Natural killer cell treated with Interleukin-12 subunit alpha and Interleukin-12 subunit beta and Interleukin-15 and Interleukin-18, amount 100 ng/mL, for 72 hours (primary cell): ENCODE measurements at regions not wholly inside any gene's neighbourhood (a gene's known extent, or its start where the extent isn't known, plus 50 kb on each side); places are given as distances from the start of the nearest gene placed in this dataset.

ENCODE experiments used
- ATAC-seq, 2 donors: fragments of 150-1000 bp; cut with Tn5 transposase in 1 of 2; sonication (Bioruptor Pico), chemical (Tn5 transposase) in 1 of 2; 2 replicates each; pipeline ENCODE4 v1.10.0; 2021
- DNase-seq: peaks from one replicate; pipeline ENCODE4 v3.0.0; 2022; ENCODE audit warnings: low spot score
- H3K27ac Mint-ChIP-seq, 2 donors: 1 replicate in 1 of 2; 2 replicates in 1 of 2; pipeline ENCODE4 v1.8.0; 2022; ENCODE audit warnings: mixed read lengths in 2 of 2, mild to moderate bottlenecking in 1 of 2, moderate library complexity in 1 of 2
- H3K27me3 Mint-ChIP-seq, 2 donors: 1 replicate in 1 of 2; 2 replicates in 1 of 2; pipeline ENCODE4 v1.8.0; 2022; ENCODE audit warnings: mixed read lengths in 2 of 2
- H3K36me3 Mint-ChIP-seq: one replicate; pipeline ENCODE4 v1.8.0; 2022; ENCODE audit warnings: mixed read lengths
- H3K4me1 Mint-ChIP-seq, 2 donors: 1 replicate in 1 of 2; 2 replicates in 1 of 2; pipeline ENCODE4 v1.8.0; 2022; ENCODE audit warnings: low read depth in 2 of 2, mixed read lengths in 2 of 2, mild to moderate bottlenecking in 1 of 2
- H3K4me3 Mint-ChIP-seq: one replicate; pipeline ENCODE4 v1.8.0; 2022; ENCODE audit warnings: mixed read lengths
- H3K9me3 Mint-ChIP-seq: 2 replicates; pipeline ENCODE4 v1.8.0; 2022; ENCODE audit warnings: mixed read lengths

DNA sequence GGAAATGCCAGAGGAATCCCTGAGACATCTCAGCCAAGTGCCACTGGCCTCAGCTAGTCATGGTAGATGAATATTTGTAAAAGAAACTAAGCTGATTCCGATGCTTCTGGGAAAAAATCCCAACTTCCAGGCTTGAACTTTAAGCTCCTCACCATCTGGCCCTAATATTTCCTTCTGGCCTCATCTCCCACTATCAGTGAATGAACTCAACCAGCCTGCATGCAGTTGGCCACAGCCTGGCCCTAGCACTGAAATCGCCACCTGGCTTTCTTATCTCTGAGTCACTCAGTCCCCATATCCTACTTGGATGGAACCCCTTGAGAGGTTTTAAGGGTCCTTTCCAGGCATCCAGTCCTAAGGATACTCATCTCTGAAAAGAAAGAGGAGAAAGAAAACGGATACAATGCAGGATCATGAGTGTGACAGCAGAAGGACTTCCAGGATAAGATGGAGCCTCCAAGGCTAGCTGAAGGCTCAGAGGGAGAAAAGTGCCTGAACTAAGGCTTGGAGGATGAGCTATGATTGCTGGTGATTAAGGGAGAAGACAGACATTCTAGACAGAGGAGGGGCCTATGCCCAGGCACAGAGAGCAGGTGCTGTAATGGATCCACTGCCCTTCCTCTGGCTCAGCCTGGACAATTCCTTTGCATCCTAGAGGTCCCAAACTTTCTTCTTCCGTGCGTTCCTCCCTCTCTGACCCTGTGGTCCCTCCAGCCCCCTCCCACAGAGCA, 141.5 kb upstream of the MYCN start:
- Mint-ChIP-seq H3K27ac (no peak overlapping the region), H3K27me3 (no peaks in the 10 kb centered on the region), H3K4me1 (no peaks in the 10 kb centered on the region), H3K4me3 (no peak overlapping the region), H3K36me3 (no peaks in the 10 kb centered on the region), H3K9me3 (no peaks in the 10 kb centered on the region)
- DNase-seq (no peak), ATAC-seq (no peak)

DNA sequence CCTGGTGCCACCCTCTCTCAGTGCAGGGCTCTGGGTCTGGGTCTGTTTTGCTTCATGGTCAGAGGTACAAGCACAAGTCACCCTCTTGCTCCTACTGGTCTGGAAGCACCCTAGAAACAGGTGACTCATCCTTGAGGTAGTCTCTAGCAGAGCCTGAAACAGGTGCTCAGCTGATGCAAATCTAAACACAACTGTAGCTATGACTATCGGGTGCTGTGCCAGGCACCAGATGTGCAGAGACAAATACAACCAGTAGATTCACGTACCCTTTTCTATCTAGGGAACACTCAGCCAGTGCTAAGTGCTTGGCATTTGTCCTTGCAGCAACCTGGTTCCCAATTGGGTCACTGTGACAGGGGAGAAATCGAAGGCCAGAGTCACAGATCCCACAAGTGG, 140.9 kb upstream of the MYCN start:
- H3K4me3 Mint-ChIP-seq = no peak overlapping the region

DNA sequence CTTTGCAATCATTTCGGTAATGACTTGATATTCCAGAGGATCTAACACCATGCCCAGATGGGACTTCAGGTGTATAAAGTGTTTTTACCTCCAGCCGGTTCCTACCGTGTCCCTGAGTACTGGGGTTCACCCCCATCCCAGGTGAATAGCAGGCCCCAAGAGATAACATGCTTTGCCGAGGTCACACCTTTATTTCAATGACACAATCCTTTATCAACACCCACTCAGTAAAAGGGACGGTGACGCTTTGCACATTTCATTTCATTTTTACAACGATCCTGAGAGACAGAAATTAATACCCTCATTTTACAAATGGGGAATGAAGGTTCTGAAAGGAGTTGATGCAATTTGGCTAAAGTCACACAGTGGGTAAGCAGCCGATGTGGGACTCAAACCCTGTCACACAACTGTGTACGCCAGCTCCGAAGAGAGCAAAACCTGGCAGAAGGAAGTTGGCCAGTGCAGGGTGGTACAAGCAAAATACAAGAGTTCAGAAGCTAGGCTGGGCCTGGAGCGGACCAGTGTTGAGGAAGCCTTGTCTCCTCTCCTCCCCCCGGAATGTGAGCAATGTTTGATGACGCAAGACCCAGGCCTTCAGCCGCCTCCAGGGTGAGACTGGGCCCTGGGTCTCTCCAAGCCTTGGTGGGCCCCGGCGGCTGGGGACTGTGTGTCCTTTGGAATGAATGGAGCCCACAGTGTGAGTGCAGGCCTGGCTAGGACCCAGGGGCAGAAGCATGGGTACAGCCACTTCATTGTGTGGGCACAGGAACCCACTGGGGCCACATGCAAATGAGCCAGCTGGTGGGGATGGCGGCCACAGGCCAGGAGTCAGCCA, 139.6 kb upstream of the MYCN start:
- Mint-ChIP-seq H3K4me1 (no peaks in the 10 kb centered on the region), H3K9me3 (no peaks in the 10 kb centered on the region), H3K36me3 (no peaks in the 10 kb centered on the region), H3K27me3 (peaks cover 0 to 1% of the 10 kb centered on the region in 2 donors), H3K27ac (no peak overlapping the region), H3K4me3 (no peak overlapping the region)
- ATAC-seq (peak in 1 of 2 donors; percentile 11), DNase-seq (no peak)

More for the DNA sequence above, 140.9 kb upstream of the MYCN start:
- ATAC-seq (no peak), DNase-seq (no peak)
- no peaks in the 10 kb centered on the region for H3K27me3 Mint-ChIP-seq
- H3K27ac Mint-ChIP-seq = no peak overlapping the region
- no peaks in the 10 kb centered on the region for H3K9me3 Mint-ChIP-seq
- no peaks in the 10 kb centered on the region for H3K4me1 Mint-ChIP-seq
- H3K36me3 Mint-ChIP-seq = no peaks in the 10 kb centered on the region

DNA sequence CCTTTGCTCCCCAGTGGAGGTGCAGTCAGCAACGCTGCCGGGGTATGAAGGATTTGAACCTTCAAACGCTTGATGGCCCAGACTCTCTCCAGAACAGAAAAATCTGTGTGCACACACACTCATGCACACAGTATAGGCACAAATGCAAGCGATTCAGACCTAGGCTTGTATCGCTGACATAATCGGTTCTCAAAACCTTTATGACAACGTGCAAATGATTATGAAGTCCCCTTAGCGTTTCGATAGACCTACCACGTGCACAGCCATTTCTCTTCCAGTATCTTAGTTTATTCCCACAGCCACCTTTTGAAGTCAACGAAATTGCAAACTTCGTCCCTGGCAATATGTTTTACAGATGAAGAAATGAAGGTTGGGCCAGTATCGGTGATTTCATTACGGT, 138.9 kb upstream of the MYCN start:
- Mint-ChIP-seq H3K4me3 (no peak overlapping the region), H3K27me3 (peaks cover 0 to 4% of the 10 kb centered on the region in 2 donors), H3K9me3 (no peaks in the 10 kb centered on the region), H3K4me1 (no peaks in the 10 kb centered on the region), H3K36me3 (no peaks in the 10 kb centered on the region), H3K27ac (no peak overlapping the region)
- ATAC-seq = no peak
- no peak for DNase-seq

DNA sequence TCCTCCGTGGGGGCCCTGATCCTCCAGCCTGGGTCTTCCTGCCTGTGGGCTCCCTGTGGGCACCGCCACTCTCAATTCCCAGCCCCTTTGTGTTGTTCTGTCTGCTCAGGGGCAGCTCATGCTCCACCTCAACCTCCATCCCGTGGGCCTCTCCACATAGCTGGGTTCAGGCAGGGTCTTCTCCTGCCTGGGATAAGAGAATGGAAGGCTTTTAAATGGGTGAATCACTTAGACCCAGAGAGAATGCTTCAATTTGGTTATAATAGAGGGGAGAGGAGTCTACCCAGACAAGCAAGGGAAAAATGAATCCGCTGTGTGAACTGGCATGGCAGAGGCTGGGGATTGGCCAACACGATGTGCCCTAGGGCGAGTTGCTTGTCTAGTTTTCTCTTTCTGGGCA, 138.4 kb upstream of the MYCN start:
- H3K4me3 Mint-ChIP-seq = no peak overlapping the region
- H3K9me3 Mint-ChIP-seq = no peaks in the 10 kb centered on the region
- no peaks in the 10 kb centered on the region for H3K4me1 Mint-ChIP-seq
- H3K27me3 Mint-ChIP-seq = peaks cover 0 to 4% of the 10 kb centered on the region in 2 donors
- no peak for DNase-seq
- no peaks in the 10 kb centered on the region for H3K36me3 Mint-ChIP-seq
- no peak for ATAC-seq
- no peak overlapping the region for H3K27ac Mint-ChIP-seq

DNA sequence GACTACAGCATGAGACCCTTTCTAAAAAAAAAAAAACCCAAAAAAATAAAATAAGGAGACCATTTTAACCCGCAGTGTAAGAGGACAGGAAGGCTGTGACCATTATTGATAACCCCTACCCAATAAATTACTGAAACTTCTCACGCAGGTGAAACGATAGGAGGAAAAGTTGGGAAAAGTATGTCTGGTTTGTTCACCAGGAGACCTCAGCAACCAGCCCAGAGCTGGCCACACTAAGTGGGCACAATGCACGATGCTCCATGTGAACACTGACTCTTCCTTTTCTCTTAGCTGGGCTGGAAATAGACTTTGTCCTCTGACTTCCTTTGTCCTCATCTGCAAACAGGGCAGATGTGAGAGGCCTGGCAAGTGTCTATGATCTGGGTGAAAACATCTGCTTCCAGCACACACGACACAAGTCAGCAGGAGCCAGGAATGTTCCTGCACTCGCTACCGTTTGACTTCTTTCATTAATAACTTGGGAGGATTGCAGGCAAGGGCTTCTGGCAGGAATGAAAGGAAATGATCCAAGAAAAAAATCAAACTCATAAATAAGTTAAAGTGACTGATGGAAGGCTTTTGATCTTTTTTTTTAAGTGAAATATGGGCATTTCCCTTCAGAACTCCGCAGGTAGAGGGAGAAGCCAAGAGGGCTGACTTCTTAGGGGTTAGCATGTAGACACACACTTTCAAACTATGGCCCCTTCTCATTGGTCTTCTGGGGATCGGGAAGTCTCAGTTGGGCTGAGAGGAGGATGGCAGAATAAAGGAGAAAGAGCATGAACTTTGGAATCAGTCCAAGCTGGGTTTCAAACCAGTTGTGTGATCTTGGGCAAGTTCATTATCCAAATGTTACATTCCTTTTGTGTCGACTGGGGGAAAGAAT, 137.4 kb upstream of the MYCN start:
- Mint-ChIP-seq H3K36me3 (no peaks in the 10 kb centered on the region), H3K27ac (no peak overlapping the region), H3K9me3 (no peaks in the 10 kb centered on the region), H3K27me3 (peaks cover 0 to 4% of the 10 kb centered on the region in 2 donors), H3K4me3 (no peak overlapping the region), H3K4me1 (no peaks in the 10 kb centered on the region)
- ATAC-seq = no peak
- no peak for DNase-seq

DNA sequence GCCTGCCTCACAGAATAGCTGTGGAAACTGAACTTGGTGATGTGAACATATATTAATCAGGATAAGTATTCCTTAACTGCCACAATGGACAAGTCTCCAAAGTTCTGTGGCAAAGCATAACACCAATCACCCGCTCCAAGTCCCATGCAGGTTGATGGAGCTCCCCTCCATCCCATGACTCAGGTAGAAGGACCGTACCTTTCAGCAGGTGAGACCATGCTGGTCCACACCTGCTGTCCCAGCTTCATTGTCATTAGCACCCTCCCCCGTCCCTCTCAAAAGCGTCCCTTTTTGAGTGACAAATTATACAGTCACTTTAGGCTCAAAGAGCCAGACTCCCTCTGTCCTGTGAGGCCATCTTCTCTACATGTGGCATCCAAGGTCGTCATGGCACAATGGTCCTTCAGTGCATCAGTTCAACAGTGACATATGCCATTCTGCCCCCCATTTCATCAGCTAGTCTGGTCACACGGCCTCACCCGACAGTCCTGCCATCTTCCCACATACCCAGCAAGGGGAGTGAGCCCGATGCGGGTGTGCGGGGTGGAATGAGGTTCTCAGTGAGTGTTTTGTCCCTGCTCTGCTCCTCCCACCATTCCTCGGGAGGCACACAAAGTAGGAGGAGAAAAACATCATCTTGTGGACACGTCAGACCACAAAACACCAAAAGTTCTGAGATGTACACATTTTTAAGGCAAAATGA, 136.7 kb upstream of the MYCN start:
- no peak for DNase-seq
- peaks cover 0 to 6% of the 10 kb centered on the region in 2 donors for H3K27me3 Mint-ChIP-seq
- H3K36me3 Mint-ChIP-seq = no peaks in the 10 kb centered on the region
- H3K27ac Mint-ChIP-seq = no peak overlapping the region
- H3K9me3 Mint-ChIP-seq = no peaks in the 10 kb centered on the region
- no peak overlapping the region for H3K4me3 Mint-ChIP-seq
- ATAC-seq = no peak
- H3K4me1 Mint-ChIP-seq = no peaks in the 10 kb centered on the region

DNA sequence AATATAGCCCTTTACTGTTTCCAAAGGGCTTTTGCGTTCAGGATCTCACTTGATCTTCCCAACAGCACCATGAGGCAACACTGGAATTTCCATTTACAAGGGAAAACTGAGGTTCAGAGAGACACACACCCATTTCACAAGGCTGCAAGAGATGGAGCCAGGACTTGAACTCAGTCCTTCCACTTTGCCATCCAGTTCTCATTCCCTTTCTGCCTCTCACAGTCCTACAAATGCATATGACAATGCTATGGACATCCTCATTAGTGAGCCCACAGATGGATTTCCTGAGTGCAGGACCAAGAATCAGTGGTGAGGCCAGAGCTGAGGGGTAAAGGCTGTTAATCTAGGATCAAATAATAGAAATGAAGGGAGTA, 136.1 kb upstream of the MYCN start:
- no peaks in the 10 kb centered on the region for H3K4me1 Mint-ChIP-seq
- H3K36me3 Mint-ChIP-seq = no peaks in the 10 kb centered on the region
- ATAC-seq (no peak), DNase-seq (no peak)
- H3K4me3 Mint-ChIP-seq = no peak overlapping the region
- H3K27ac Mint-ChIP-seq = no peak overlapping the region
- peaks cover 0 to 6% of the 10 kb centered on the region in 2 donors for H3K27me3 Mint-ChIP-seq
- no peaks in the 10 kb centered on the region for H3K9me3 Mint-ChIP-seq

DNA sequence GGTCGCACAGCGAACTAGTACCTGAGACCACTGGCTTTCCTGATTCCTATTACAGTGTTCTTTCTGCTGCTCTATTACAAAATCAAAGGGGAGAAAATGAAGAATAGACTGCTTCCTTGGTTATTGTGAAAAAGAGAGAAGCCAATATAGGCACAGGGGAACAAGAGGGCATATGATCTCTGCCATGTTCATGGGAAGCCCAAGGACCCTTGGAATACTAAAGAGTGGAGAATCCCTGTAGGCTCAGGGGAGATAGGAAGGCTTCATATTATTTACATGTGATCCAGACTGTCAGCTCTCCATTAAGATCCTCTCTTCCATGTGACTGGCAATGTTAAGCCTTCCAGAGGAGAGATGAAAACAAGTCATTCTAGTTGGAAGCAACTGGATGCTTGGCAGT, 135.7 kb upstream of the MYCN start:
- DNase-seq (no peak), ATAC-seq (no peak)
- Mint-ChIP-seq H3K36me3 (no peaks in the 10 kb centered on the region), H3K9me3 (no peaks in the 10 kb centered on the region), H3K4me3 (no peak overlapping the region), H3K4me1 (no peaks in the 10 kb centered on the region), H3K27me3 (peaks cover 0 to 6% of the 10 kb centered on the region in 2 donors), H3K27ac (no peak overlapping the region)

DNA sequence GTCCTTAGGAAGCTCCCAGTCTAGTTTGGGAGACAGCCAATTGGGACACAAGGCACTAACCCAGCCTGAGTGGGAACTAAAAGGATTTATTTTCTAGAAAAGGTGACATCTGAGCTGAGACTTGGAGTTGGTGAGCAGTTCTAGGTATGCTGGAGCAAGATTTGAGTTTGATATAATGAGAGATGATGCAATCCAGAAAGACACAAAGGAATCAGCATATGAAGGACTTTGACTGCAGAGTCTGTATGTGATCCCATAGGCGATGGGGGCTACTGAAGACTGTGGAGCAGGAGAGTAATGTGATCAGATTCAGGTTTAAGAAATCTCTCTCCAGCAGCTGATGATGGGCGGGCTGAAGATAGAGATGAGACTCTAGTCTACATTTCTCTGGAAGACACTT, 135.1 kb upstream of the MYCN start:
- Mint-ChIP-seq H3K36me3 (no peaks in the 10 kb centered on the region), H3K27ac (no peak overlapping the region), H3K4me1 (no peaks in the 10 kb centered on the region), H3K4me3 (no peak overlapping the region), H3K27me3 (peaks cover 0 to 9% of the 10 kb centered on the region in 2 donors), H3K9me3 (no peaks in the 10 kb centered on the region)
- ATAC-seq = no peak
- no peak for DNase-seq

DNA sequence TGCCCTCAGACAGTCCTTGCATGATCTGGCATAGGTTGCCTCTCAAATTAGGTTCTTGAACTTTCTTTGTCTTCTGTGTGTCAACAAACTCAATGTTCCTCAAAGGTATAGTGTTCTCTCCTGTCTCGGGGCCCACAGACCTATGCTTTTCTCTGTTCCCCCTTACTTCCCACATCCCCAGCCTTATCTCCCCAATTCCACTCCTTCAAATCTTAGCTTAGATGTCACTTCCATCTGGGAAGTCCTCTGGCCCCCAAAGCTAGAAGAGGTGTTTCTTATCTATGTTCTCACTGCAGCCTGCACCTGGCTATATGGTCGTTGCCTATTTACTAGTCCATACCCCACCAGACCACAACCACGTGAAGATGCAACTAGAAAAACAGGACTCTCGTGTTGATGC, 134.6 kb upstream of the MYCN start:
- no peaks in the 10 kb centered on the region for H3K9me3 Mint-ChIP-seq
- H3K36me3 Mint-ChIP-seq = no peaks in the 10 kb centered on the region
- ATAC-seq = no peak
- no peak overlapping the region for H3K27ac Mint-ChIP-seq
- DNase-seq = no peak
- H3K4me3 Mint-ChIP-seq = no peak overlapping the region
- peaks cover 0 to 9% of the 10 kb centered on the region in 2 donors for H3K27me3 Mint-ChIP-seq
- H3K4me1 Mint-ChIP-seq = no peaks in the 10 kb centered on the region

DNA sequence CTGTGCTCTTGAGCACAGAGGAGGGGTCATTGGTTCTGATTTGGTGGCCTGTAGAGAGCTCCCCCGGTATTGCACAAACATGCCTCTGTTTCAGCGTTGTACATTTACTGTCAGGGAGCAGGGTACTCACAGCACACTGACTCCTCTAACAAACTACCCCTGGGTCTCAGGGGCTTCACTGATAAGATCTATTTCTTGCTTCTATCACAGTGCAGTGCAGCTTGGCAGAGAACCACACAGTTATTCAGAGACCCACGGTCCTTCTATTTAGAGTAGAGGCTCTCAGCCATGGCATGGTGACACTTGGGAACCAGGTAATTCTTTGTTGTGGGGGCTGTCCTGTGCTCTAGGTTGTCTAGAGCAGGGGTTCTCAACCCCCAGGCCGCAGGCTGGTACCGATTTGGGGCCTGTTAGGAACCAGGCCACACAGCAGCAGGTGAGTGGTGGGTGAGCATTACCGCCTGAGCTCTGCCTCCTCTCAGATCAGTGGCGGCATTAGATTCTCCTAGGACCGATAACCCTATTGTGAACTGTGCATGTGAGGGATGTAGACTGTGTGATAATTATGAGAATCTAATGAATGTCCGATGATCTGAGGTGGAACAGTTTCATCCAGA, 133.4 kb upstream of the MYCN start:
- ATAC-seq = no peak
- no peak for DNase-seq
- Mint-ChIP-seq H3K4me1 (no peaks in the 10 kb centered on the region), H3K27me3 (peaks cover 0 to 9% of the 10 kb centered on the region in 2 donors), H3K36me3 (no peaks in the 10 kb centered on the region), H3K27ac (no peak overlapping the region), H3K4me3 (no peak overlapping the region), H3K9me3 (no peaks in the 10 kb centered on the region)
